Keratinocyte (primary cell): ENCODE measurements at regions not wholly inside any gene's neighbourhood (a gene's known extent, or its start where the extent isn't known, plus 50 kb on each side); places are given as distances from the start of the nearest gene placed in this dataset.

Experiments used
- DNase-seq: peaks from one replicate; pipeline ENCODE4 v3.0.0-alpha.2; 2011; ENCODE audit warnings: low read depth, missing footprints, low spot score
- FAIRE-seq: peaks from 2 replicates; lab custom pipeline; 2011; peaks lifted over from hg19 to GRCh38; lab: Jason Lieb, UNC
- H2AFZ ChIP-seq: 2 replicates; pipeline ENCODE4 v1.6.0; 2012; ENCODE audit warnings: low read length, control low read depth, inconsistent platforms; ENCODE audit not compliant: control insufficient read depth
- H3K27ac ChIP-seq: 2 replicates; pipeline ENCODE4 v1.5.1; 2011; ENCODE audit warnings: low read length; ENCODE audit not compliant: control insufficient read depth, insufficient read depth
- H3K27me3 ChIP-seq: 3 replicates; pipeline ENCODE4 v1.6.0; 2011; ENCODE audit warnings: low read length; ENCODE audit not compliant: control insufficient read depth, insufficient read depth; ENCODE audit errors: extremely low read depth
- H3K36me3 ChIP-seq, 2 experiments: 2 replicates in 1 of 2; 3 replicates in 1 of 2; pipeline ENCODE4 v1.5.1; 2011; ENCODE audit warnings: low read length in 2 of 2, mild to moderate bottlenecking in 1 of 2; ENCODE audit not compliant: control insufficient read depth in 2 of 2, insufficient read depth in 2 of 2; ENCODE audit errors: extremely low read depth in 1 of 2
- H3K4me1 ChIP-seq: 3 replicates; pipeline ENCODE4 v1.5.1; 2011; ENCODE audit warnings: low read length; ENCODE audit not compliant: control insufficient read depth, insufficient read depth; ENCODE audit errors: extremely low read depth
- H3K4me2 ChIP-seq: 3 replicates; pipeline ENCODE4 v1.6.0; 2011; ENCODE audit warnings: low read depth, low read length; ENCODE audit not compliant: control insufficient read depth, insufficient read depth; ENCODE audit errors: extremely low read depth
- H3K4me3 ChIP-seq, 3 experiments: fragments of 200-600 bp in 1 of 3; sonication (generic) in 1 of 3; 2 replicates in 2 of 3; 3 replicates in 1 of 3; pipeline ENCODE4 v1.5.1; 2011 to 2016; ENCODE audit warnings: low read length in 3 of 3, mild to moderate bottlenecking in 3 of 3, control low read depth in 2 of 3, inconsistent platforms in 1 of 3, low read depth in 1 of 3, mixed read lengths in 1 of 3, mixed run types in 1 of 3, moderate library complexity in 1 of 3; ENCODE audit not compliant: control insufficient read depth in 2 of 3, insufficient read depth in 2 of 3; ENCODE audit errors: extremely low read depth in 1 of 3
- H3K79me2 ChIP-seq: 2 replicates; pipeline ENCODE4 v1.6.0; 2012; ENCODE audit warnings: low read length; ENCODE audit not compliant: control insufficient read depth, insufficient read depth
- H3K9ac ChIP-seq: 3 replicates; pipeline ENCODE4 v1.6.0; 2011; ENCODE audit warnings: low read length; ENCODE audit not compliant: control insufficient read depth, insufficient read depth; ENCODE audit errors: extremely low read depth
- H3K9me1 ChIP-seq: 3 replicates; pipeline ENCODE4 v1.6.0; 2011; ENCODE audit warnings: low read length; ENCODE audit not compliant: control insufficient read depth, insufficient read depth; ENCODE audit errors: extremely low read depth
- H3K9me3 ChIP-seq: 2 replicates; pipeline ENCODE4 v1.5.1; 2012; ENCODE audit warnings: low read depth, low read length; ENCODE audit not compliant: control insufficient read depth
- H4K20me1 ChIP-seq: 3 replicates; pipeline ENCODE4 v1.6.0; 2011; ENCODE audit warnings: low read length; ENCODE audit not compliant: control insufficient read depth, insufficient read depth; ENCODE audit errors: extremely low read depth
- CTCF ChIP-seq, 3 experiments: IDR thresholded peaks in 1 of 3; conservative IDR thresholded peaks in 1 of 3; optimal IDR thresholded peaks in 1 of 3; 2 replicates in 2 of 3; 3 replicates in 1 of 3; pipeline versions ENCODE3 to v1.5.1; 2011; ENCODE audit warnings: low read length in 3 of 3, mild to moderate bottlenecking in 3 of 3, moderate library complexity in 2 of 3, control low read depth in 1 of 3, inconsistent platforms in 1 of 3; ENCODE audit not compliant: insufficient read depth in 2 of 3; ENCODE audit errors: extremely low read depth in 1 of 3
- EZH2 ChIP-seq: IDR thresholded peaks from one replicate; pipeline ENCODE4 v1.6.1; 2012; ENCODE audit warnings: inconsistent platforms, mild to moderate bottlenecking, low read length, moderate library complexity
- dilution Hi-C: fragments of 300-500 bp; cut with MboI; formaldehyde crosslinking; loops from one replicate; pipeline ENCODE4 v1.7.0; 2020; ENCODE audit warnings: low sequenced_read_pairs; ENCODE audit not compliant: extremely low pct_ligation_motif_present

GRCh38 chr1:8239039-8239305 is 78.9 kb upstream of the SLC45A1 start:
- Histone ChIP-seq H3K79me2 (no peaks in the 10 kb centered on the region), H3K9ac (no peak overlapping the region), H3K27ac (no peak overlapping the region), H3K4me3 (no peak overlapping the region), H3K9me3 (no peaks in the 10 kb centered on the region), H4K20me1 (no peaks in the 10 kb centered on the region), H3K36me3 (no peaks in the 10 kb centered on the region), H3K4me2 (peak overlapping the region; percentile 16), H3K9me1 (no peaks in the 10 kb centered on the region), H2AFZ (no peak overlapping the region), H3K27me3 (no peaks in the 10 kb centered on the region), H3K4me1 (peaks cover 15% of the 10 kb centered on the region)
- DNase-seq (no peak), FAIRE-seq (no peak)
- dilution Hi-C loops, result no loop called here
- TF ChIP-seq CTCF (optimal IDR thresholded peaks at IDR 0.05 in 1 of 3, IDR thresholded peaks at IDR 0.05 in 1 of 3, conservative IDR thresholded peaks at IDR 0.05 in 1 of 3; ENCODE audit: extremely low read depth in 1 of 3, insufficient read depth in 2 of 3, low read length in 3 of 3) (peak; percentile 30 to 49 (median 48)), EZH2 (no peak)

- Histone ChIP-seq H3K4me1 (peaks cover 15% of the 10 kb centered on the region), H3K36me3 (no peaks in the 10 kb centered on the region), H3K79me2 (no peaks in the 10 kb centered on the region), H3K27me3 (no peaks in the 10 kb centered on the region), H4K20me1 (no peaks in the 10 kb centered on the region), H2AFZ (no peak overlapping the region), H3K9me1 (no peaks in the 10 kb centered on the region), H3K4me2 (peak overlapping the region; percentile 5), H3K27ac (no peak overlapping the region), H3K9me3 (no peaks in the 10 kb centered on the region), H3K9ac (no peak overlapping the region), H3K4me3 (no peak overlapping the region)
- DNase-seq (no peak), FAIRE-seq (no peak)
- dilution Hi-C loops, result no loop called here
- no peak for TF ChIP-seq EZH2
- no peak for TF ChIP-seq CTCF (optimal IDR thresholded peaks at IDR 0.05 in 1 of 3, IDR thresholded peaks at IDR 0.05 in 1 of 3, conservative IDR thresholded peaks at IDR 0.05 in 1 of 3; ENCODE audit: extremely low read depth in 1 of 3, insufficient read depth in 2 of 3, low read length in 3 of 3)
Observed at GRCh38 chr1:8238141-8239038, 79.5 kb upstream of the SLC45A1 start.
